ENCODE measurements at regions not wholly inside any gene's neighbourhood (a gene's known extent, or its start where the extent isn't known, plus 50 kb on each side); places are given as distances from the start of the nearest gene placed in this dataset.

GRCh38 chr14:71228711-71229110, 321.5 kb downstream of the PCNX1 start:
- Histone ChIP-seq H3K4me1 (no peaks in the 10 kb centered on the region), H3K36me3 (no peaks in the 10 kb centered on the region), H3K9me3 (no peaks in the 10 kb centered on the region), H3K27me3 (no peaks in the 10 kb centered on the region), H3K27ac (no peak overlapping the region), H3K4me3 (no peak overlapping the region)
- TF ChIP-seq CTCF (IDR thresholded peaks at IDR 0.05) = no peak
- intact Hi-C loops (cut with DNase I; ENCODE audit: low total_unique reads) = no loop called here
- DNase-seq = no peak

GRCh38 chr14:71229875-71230274, 322.6 kb downstream of the PCNX1 start:
- Histone ChIP-seq H3K4me3 (no peak overlapping the region), H3K4me1 (no peaks in the 10 kb centered on the region), H3K27me3 (no peaks in the 10 kb centered on the region), H3K9me3 (no peaks in the 10 kb centered on the region), H3K36me3 (no peaks in the 10 kb centered on the region), H3K27ac (no peak overlapping the region)
- no peak for TF ChIP-seq CTCF (IDR thresholded peaks at IDR 0.05)
- intact Hi-C loops (cut with DNase I; ENCODE audit: low total_unique reads) = no loop called here
- no peak for DNase-seq

- Histone ChIP-seq H3K36me3 (no peaks in the 10 kb centered on the region), H3K27me3 (no peaks in the 10 kb centered on the region), H3K9me3 (no peaks in the 10 kb centered on the region), H3K4me3 (no peak overlapping the region), H3K27ac (no peak overlapping the region), H3K4me1 (peaks cover 0 to 5% (median under 1%) of the 10 kb centered on the region in 4 donors)
- no peak for TF ChIP-seq CTCF (IDR thresholded peaks at IDR 0.05)
- no peak for DNase-seq
- intact Hi-C loops (cut with DNase I; ENCODE audit: low total_unique reads) = no loop called here
Observed at GRCh38 chr14:71230897-71231296, 323.6 kb downstream of the PCNX1 start.

GRCh38 chr14:71231521-71232393, 324.5 kb downstream of the PCNX1 start:
- no peaks in the 10 kb centered on the region for H3K9me3 ChIP-seq
- no peaks in the 10 kb centered on the region for H3K27me3 ChIP-seq
- peaks cover 0 to 10% (median 4%) of the 10 kb centered on the region in 4 donors for H3K4me1 ChIP-seq
- TF ChIP-seq CTCF (IDR thresholded peaks at IDR 0.05) = no peak
- no peak overlapping the region for H3K27ac ChIP-seq
- intact Hi-C loops (cut with DNase I; ENCODE audit: low total_unique reads) = no loop called here
- no peak overlapping the region for H3K4me3 ChIP-seq
- no peak for DNase-seq
- no peaks in the 10 kb centered on the region for H3K36me3 ChIP-seq

- Histone ChIP-seq H3K36me3 (no peaks in the 10 kb centered on the region), H3K9me3 (no peaks in the 10 kb centered on the region), H3K4me1 (peaks cover 0 to 10% (median 4%) of the 10 kb centered on the region in 4 donors), H3K4me3 (no peak overlapping the region), H3K27me3 (no peaks in the 10 kb centered on the region), H3K27ac (no peak overlapping the region)
- intact Hi-C loops (cut with DNase I; ENCODE audit: low total_unique reads) = no loop called here
- no peak for TF ChIP-seq CTCF (IDR thresholded peaks at IDR 0.05)
- DNase-seq = no peak
Observed at GRCh38 chr14:71232506-71232905, 325.2 kb downstream of the PCNX1 start.

All from tibial artery (tissue), 4 donors.